Cardiac fibroblast (primary cell): ENCODE measurements at regions not wholly inside any gene's neighbourhood (a gene's known extent, or its start where the extent isn't known, plus 50 kb on each side); places are given as distances from the start of the nearest gene placed in this dataset.
"Not testable (repeated sequence)": the region's sequence is repeated elsewhere in the genome, so short reads cannot be mapped to it uniquely, and the experiment has no call there.

ENCODE experiments used
- DNase-seq, 2 donors: peaks; one replicate each; pipeline versions ENCODE4 v3.0.0 to v3.0.0-alpha.2; 2010; ENCODE audit warnings: low read depth in 2 of 2
- H3K4me3 ChIP-seq, 2 donors: replicated peaks in 1 of 2; 1 replicate in 1 of 2; 2 replicates in 1 of 2; pipeline ENCODE4 v1.5.1; 2011; ENCODE audit warnings: low read depth in 2 of 2, low read length in 2 of 2, mild to moderate bottlenecking in 2 of 2, moderate library complexity in 1 of 2
- TF ChIP-seq, protein P1 (sequence below): IDR thresholded peaks from one replicate; pipeline ENCODE4 v1.5.1; 2011; ENCODE audit warnings: low read depth, mild to moderate bottlenecking, low read length, inconsistent platforms

DNA sequence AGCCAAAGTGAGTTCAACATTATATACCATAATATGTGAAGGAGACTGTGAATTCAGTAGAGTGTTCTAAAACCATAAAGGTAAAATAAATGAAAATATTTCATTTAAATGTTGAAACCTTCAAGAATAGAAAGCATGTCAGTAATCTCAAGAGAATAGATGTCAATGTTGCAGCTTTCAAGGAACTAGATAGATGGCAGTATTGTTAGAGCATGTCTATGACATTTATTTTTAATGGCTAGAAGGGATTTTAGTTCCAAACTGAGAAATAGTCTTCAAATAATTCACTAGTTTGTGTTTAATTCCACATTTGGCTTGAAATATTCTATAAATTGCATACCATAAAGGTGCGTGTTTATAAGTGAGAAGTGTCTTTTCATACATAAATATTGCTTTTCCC, 326.5 kb downstream of the FLRT2 start:
- TF ChIP-seq, protein P1, sequence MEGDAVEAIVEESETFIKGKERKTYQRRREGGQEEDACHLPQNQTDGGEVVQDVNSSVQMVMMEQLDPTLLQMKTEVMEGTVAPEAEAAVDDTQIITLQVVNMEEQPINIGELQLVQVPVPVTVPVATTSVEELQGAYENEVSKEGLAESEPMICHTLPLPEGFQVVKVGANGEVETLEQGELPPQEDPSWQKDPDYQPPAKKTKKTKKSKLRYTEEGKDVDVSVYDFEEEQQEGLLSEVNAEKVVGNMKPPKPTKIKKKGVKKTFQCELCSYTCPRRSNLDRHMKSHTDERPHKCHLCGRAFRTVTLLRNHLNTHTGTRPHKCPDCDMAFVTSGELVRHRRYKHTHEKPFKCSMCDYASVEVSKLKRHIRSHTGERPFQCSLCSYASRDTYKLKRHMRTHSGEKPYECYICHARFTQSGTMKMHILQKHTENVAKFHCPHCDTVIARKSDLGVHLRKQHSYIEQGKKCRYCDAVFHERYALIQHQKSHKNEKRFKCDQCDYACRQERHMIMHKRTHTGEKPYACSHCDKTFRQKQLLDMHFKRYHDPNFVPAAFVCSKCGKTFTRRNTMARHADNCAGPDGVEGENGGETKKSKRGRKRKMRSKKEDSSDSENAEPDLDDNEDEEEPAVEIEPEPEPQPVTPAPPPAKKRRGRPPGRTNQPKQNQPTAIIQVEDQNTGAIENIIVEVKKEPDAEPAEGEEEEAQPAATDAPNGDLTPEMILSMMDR = no peak
- no peak for DNase-seq
- H3K4me3 ChIP-seq = no peak overlapping the region

DNA sequence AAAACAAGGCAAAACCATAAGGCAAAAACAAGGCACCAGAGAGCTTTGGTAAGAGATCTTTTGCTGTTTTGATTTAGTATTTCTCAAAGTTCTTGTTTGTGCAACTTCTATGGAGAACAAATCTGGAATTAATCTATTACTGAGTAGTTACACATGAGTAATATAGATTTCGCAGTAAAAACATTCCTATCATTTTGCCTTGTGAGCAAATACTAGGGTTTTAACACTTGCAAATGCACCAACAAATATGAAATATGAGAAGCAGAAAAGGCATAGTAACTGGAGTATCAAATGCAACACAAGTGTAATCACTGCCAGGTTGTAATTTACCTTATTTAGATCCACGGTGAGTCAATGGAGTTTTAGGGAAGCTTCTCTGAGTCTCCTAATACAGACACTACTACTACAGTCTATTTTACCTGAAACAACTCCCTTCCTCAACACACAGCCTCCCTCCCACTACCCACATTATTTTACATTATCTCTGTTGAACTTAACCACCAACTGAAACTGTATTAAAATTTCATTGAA, 324.1 kb downstream of the FLRT2 start:
- TF ChIP-seq, protein P1 = no peak
- DNase-seq = no peak
- H3K4me3 ChIP-seq = no peak overlapping the region

- TF ChIP-seq, protein P1 = no peak
- DNase-seq = no peak
Measured at GRCh38 chr14:85852906-85853305, 323.0 kb downstream of the FLRT2 start.

GRCh38 chr14:85852123-85852522, 322.2 kb downstream of the FLRT2 start:
- not testable (repeated sequence) for DNase-seq

More at GRCh38 chr14:85852906-85853305, 323.0 kb downstream of the FLRT2 start:
- H3K4me3 ChIP-seq = no peak overlapping the region

GRCh38 chr14:85830549-85830948, 300.6 kb downstream of the FLRT2 start:
- DNase-seq, H3K4me3 ChIP-seq: not testable (repeated sequence)

More at GRCh38 chr14:85852123-85852522, 322.2 kb downstream of the FLRT2 start:
- not testable (repeated sequence) for H3K4me3 ChIP-seq

DNA sequence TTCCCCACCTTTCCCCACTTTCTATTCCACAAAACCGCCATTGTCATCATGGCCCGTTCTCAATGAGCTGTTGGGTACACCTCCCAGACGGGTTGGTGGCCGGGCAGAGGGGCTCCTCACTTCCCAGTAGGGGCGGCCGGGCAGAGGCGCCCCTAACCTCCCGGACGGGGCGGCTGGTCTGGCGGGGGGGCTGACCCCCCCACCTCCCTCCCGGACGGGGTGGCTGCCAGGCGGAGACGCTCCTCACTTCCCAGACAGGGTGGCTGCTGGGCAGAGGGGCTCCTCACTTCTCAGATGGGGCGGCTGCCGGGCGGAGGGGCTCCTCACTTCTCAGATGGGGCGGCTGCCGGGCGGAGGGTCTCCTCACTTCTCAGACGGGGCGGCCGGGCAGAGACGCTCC, 299.7 kb downstream of the FLRT2 start:
- H3K4me3 ChIP-seq, DNase-seq: not testable (repeated sequence)

- no peak for DNase-seq
- no peak overlapping the region for H3K4me3 ChIP-seq
Measured at GRCh38 chr14:85824526-85824925, 294.6 kb downstream of the FLRT2 start.

GRCh38 chr14:85822236-85822635, 292.3 kb downstream of the FLRT2 start:
- no peak overlapping the region for H3K4me3 ChIP-seq
- TF ChIP-seq, protein P1 = no peak
- DNase-seq = no peak

More at GRCh38 chr14:85824526-85824925, 294.6 kb downstream of the FLRT2 start:
- TF ChIP-seq, protein P1 = no peak
